Naive thymus-derived CD8-positive, alpha-beta T cell (primary cell): ENCODE measurements at regions not wholly inside any gene's neighbourhood (a gene's known extent, or its start where the extent isn't known, plus 50 kb on each side); places are given as distances from the start of the nearest gene placed in this dataset.

Experiments
- ATAC-seq, 2 donors: fragments of 150-1000 bp; cut with Tn5 transposase in 1 of 2; sonication (Bioruptor Pico), chemical (Tn5 transposase) in 1 of 2; 1 replicate in 1 of 2; 2 replicates in 1 of 2; pipeline ENCODE4 v1.10.0; 2021; ENCODE audit warnings: mild to moderate bottlenecking in 2 of 2, moderate library complexity in 2 of 2
- POLR2A ChIA-PET: fragments of 350-600 bp; sonication (Branson Sonifier 250); formaldehyde crosslinking; loops from one replicate; lab custom pipeline; 2021; ENCODE audit warnings: antibody characterized with exemption; lab: Charles Lee
- DNase-seq, 10 donors: peaks; one replicate each; pipeline versions ENCODE4 v3.0.0 to v3.0.0-alpha.2; 2020 to 2022
- H3K27ac Mint-ChIP-seq, 10 donors: one replicate each; pipeline ENCODE4 v1.8.0; 2020 to 2022; ENCODE audit warnings: mild to moderate bottlenecking in 10 of 10, mixed read lengths in 10 of 10, moderate library complexity in 4 of 10, inconsistent platforms in 1 of 10
- H3K27me3 Mint-ChIP-seq, 5 donors: one replicate each; pipeline ENCODE4 v1.8.0; 2021 to 2022; ENCODE audit warnings: mixed read lengths in 5 of 5
- H3K36me3 Mint-ChIP-seq, 3 donors: one replicate each; pipeline ENCODE4 v1.8.0; 2020 to 2022; ENCODE audit warnings: mixed read lengths in 3 of 3, mild to moderate bottlenecking in 2 of 3, inconsistent platforms in 1 of 3
- H3K4me1 Mint-ChIP-seq, 4 donors: one replicate each; pipeline ENCODE4 v1.8.0; 2021 to 2022; ENCODE audit warnings: mixed read lengths in 4 of 4
- H3K4me3 Mint-ChIP-seq, 10 donors: one replicate each; pipeline ENCODE4 v1.8.0; 2020 to 2022; ENCODE audit warnings: mild to moderate bottlenecking in 10 of 10, mixed read lengths in 10 of 10, moderate library complexity in 6 of 10, inconsistent platforms in 1 of 10
- H3K9me3 Mint-ChIP-seq, 9 donors: one replicate each; pipeline ENCODE4 v1.8.0; 2020 to 2022; ENCODE audit warnings: mixed read lengths in 9 of 9, mild to moderate bottlenecking in 3 of 9, inconsistent platforms in 1 of 9, moderate library complexity in 1 of 9

DNA sequence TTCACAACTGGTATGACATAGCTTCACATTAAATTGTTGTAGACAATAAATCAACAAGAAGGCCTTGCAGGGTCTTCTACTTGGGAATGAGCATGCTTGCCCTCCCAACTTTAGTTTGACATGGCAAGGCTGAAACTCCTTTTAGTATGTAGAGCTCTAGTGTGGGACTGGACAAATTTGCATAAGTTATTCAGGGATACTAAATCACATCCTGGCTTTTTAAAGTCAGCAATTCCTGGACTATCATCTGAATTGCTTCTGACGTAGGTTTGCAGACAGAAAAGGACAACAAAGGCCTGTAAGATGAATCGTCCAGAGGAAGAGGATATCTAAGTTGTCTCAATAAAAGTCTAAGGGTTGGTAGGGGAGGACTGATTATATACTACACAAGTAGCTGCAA is 123.0 kb upstream of the MAGEB16 start:
- no peaks in the 10 kb centered on the region for H3K27me3 Mint-ChIP-seq
- no peak overlapping the region for H3K27ac Mint-ChIP-seq
- H3K9me3 Mint-ChIP-seq = peaks cover 0 to 9% (median 3%) of the 10 kb centered on the region in 9 donors
- DNase-seq (no peak), ATAC-seq (no peak)
- no peaks in the 10 kb centered on the region for H3K36me3 Mint-ChIP-seq
- no peak overlapping the region for H3K4me3 Mint-ChIP-seq
- POLR2A ChIA-PET = no interaction called here
- no peaks in the 10 kb centered on the region for H3K4me1 Mint-ChIP-seq

DNA sequence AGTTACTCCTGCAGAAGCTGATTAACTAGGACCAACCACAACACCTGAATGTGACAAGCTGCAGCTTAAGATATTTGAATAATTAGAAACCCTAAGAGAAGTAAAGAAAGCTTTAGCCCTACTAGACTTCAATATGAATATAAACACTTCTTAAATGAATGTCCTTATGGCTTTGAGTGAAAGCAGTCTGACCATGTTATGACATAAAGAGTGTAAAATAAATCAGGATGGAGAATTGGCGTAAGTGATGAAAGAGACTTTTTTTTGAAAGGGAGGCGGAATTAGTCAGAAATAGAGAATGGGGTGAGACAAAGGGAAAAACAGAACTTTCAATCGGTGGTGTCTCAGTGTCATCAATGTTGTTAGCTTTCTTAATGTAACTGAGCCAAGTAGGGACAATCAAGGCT is 117.2 kb upstream of the MAGEB16 start:
- Mint-ChIP-seq H3K27me3 (peaks cover 0 to 1% (median 0%) of the 10 kb centered on the region in 5 donors), H3K36me3 (no peaks in the 10 kb centered on the region), H3K4me1 (no peaks in the 10 kb centered on the region), H3K4me3 (no peak overlapping the region), H3K9me3 (peaks cover 0 to 3% (median 0%) of the 10 kb centered on the region in 9 donors), H3K27ac (no peak overlapping the region)
- POLR2A ChIA-PET = no interaction called here
- DNase-seq (no peak), ATAC-seq (no peak)

DNA sequence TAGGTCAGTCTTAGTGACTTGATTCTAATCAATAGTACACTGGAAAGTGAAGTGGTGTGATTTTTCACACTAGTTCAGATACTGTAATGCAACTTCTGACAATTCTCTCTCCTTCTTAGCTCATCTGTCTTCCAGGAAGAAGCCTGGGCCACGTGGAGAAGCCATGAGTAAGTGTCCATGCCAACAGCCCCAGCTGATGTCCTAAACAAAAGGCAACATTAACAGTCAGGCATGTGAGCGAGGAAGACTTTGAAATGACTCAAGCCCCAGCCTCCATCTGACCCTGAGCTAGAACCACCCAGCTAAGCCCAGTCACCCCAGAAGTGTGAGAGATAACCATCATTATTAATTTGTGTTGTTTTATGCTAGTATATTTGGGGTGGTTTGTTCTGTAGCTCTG is 115.7 kb upstream of the MAGEB16 start:
- no peak overlapping the region for H3K4me3 Mint-ChIP-seq
- no peaks in the 10 kb centered on the region for H3K36me3 Mint-ChIP-seq
- POLR2A ChIA-PET = no interaction called here
- DNase-seq (no peak), ATAC-seq (no peak)
- no peak overlapping the region for H3K27ac Mint-ChIP-seq
- H3K27me3 Mint-ChIP-seq = peaks cover 0 to 1% (median 0%) of the 10 kb centered on the region in 5 donors
- no peaks in the 10 kb centered on the region for H3K4me1 Mint-ChIP-seq
- H3K9me3 Mint-ChIP-seq = peaks cover 0 to 3% (median 0%) of the 10 kb centered on the region in 9 donors

DNA sequence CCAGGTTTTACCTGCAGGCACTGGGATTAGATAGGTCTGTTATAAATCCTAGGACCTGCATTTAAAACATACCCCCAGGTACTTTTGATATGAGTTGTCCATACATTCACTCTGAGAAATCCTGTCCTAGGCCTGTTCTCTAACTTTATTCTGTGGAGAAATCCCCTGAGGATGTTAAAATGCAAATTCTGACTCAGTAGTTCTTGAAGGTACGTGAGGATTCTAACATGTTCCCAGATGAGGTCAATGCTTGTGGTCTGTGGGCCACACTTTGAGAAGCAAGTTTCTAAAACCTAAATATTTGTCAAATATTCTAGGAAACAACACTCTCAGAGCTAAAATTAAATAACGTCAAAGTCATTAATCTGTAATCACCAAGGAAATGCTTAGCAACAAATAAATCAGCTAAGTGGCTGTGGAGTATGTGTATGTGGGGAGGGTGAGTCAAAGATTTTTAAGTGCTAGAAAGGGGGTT is 101.3 kb upstream of the MAGEB16 start:
- Mint-ChIP-seq H3K36me3 (no peaks in the 10 kb centered on the region), H3K4me3 (no peak overlapping the region), H3K27me3 (no peaks in the 10 kb centered on the region), H3K4me1 (no peaks in the 10 kb centered on the region), H3K27ac (no peak overlapping the region), H3K9me3 (peaks cover 0 to 1% (median 0%) of the 10 kb centered on the region in 9 donors)
- DNase-seq (no peak), ATAC-seq (no peak)
- POLR2A ChIA-PET = no interaction called here

DNA sequence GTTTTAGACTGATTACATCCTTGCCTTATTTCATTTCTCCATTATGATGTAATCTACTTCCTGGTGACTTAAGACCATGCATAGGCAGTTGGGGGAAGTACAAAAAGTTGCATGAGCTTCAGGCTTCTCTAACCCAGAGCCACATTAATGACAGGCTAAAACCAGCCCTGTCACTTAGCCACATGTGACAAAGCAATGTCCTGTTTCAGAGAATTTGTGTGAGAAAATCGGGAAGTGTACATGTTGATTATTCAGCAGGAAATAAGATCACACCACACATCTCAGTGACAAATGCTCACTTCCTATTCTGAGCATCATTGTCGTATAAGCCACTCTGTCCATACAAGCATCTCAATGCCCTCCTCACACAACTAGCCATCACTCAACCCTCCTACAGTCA is 98.5 kb upstream of the MAGEB16 start:
- no peak for DNase-seq
- Mint-ChIP-seq H3K27ac (no peak overlapping the region), H3K9me3 (peaks cover 0 to 1% (median 0%) of the 10 kb centered on the region in 9 donors), H3K4me1 (no peaks in the 10 kb centered on the region), H3K27me3 (no peaks in the 10 kb centered on the region), H3K36me3 (no peaks in the 10 kb centered on the region), H3K4me3 (no peak overlapping the region)
- ATAC-seq = no peak
- POLR2A ChIA-PET = no interaction called here

DNA sequence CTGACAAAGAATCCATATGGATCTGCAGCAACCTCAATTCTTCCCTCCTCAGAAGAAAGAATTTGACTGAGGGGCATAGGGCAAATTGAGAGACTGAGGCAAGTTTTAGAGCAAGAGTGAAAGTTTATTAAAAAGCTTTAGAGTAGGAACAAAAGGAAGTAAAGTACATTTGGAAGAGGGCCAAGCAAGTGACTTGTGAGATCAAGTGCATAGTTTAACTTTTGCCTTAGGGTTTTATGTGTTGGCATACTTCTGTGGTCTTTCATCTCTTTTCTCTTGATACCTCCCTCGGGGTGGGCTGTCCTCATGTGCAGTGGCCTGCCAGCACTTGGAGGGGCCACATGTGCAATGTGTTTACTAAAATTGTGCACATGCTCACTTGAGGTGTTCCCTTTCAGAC is 98.0 kb upstream of the MAGEB16 start:
- Mint-ChIP-seq H3K36me3 (no peaks in the 10 kb centered on the region), H3K9me3 (peaks cover 0 to 1% (median 0%) of the 10 kb centered on the region in 9 donors), H3K27me3 (no peaks in the 10 kb centered on the region), H3K4me3 (no peak overlapping the region), H3K4me1 (no peaks in the 10 kb centered on the region), H3K27ac (no peak overlapping the region)
- DNase-seq = no peak
- POLR2A ChIA-PET = no interaction called here
- no peak for ATAC-seq

DNA sequence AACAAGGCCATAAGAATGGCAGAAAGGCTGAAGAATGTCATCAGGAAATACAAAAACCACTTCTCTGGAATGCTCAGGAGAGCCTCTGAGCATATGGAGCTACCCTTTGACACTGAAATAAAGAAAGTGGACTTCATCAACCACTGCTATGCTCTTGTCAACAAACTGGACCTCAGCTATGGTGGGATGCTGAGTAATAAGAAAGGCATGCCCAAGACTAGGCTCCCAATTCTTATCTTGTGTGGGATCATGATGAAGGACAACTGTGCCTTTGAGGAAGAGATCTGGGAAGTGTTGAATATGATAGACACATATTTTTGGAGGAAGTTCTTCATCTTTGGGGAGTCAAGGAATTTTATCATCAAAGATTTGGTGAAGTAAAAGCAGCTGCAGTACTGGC is 86.9 kb upstream of the MAGEB16 start:
- Mint-ChIP-seq H3K27me3 (no peaks in the 10 kb centered on the region), H3K27ac (no peak overlapping the region), H3K36me3 (peaks cover 0 to 6% (median 0%) of the 10 kb centered on the region in 3 donors), H3K4me3 (no peak overlapping the region), H3K4me1 (no peaks in the 10 kb centered on the region), H3K9me3 (peaks cover 0 to 7% (median 0%) of the 10 kb centered on the region in 9 donors)
- ATAC-seq (no peak), DNase-seq (no peak)
- POLR2A ChIA-PET = no interaction called here

DNA sequence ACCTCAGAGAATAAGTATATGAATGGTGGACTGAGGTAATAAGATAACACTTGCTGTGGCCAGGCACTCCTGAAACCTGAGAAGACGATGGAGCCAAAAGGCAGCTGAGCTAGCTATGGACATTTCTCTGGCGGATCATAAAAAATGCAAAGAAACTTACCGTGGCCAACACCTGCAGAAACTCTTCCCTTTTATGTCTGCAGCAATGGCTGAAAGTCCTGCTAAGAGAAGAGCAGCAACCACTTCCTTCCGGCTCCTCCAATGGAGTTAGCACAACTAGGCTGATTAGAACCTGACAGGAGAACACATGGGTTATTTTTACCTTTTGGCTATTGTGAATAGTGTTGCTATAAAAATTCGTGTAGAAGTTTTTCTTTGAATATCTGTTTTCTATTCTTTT is 76.0 kb upstream of the MAGEB16 start:
- POLR2A ChIA-PET = no interaction called here
- peaks cover 0 to 10% (median 0%) of the 10 kb centered on the region in 9 donors for H3K9me3 Mint-ChIP-seq
- no peak for DNase-seq
- H3K4me1 Mint-ChIP-seq = no peaks in the 10 kb centered on the region
- no peaks in the 10 kb centered on the region for H3K27me3 Mint-ChIP-seq
- H3K27ac Mint-ChIP-seq = no peak overlapping the region
- peaks cover 0 to 4% (median 0%) of the 10 kb centered on the region in 3 donors for H3K36me3 Mint-ChIP-seq
- no peak for ATAC-seq
- H3K4me3 Mint-ChIP-seq = no peak overlapping the region

DNA sequence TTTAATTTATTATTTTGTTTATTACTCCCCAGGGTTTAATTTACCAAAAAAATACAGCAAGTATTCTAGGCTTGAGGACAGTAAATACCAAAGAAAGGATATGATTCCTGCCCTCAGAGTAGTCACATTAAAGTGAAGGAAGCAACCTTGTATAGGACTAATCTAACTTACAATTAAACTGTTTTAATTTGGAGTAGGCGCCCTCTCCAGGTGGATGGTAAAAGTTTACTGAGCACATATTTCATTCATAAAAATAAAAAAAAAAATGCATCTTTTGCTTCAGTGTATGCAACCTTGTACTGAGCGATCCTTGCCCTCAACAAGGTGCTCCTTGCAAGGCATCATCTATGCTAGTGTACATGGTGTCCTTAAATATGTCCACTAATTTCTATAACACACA is 72.0 kb upstream of the MAGEB16 start:
- Mint-ChIP-seq H3K27me3 (no peaks in the 10 kb centered on the region), H3K4me3 (no peak overlapping the region), H3K4me1 (no peaks in the 10 kb centered on the region), H3K9me3 (peaks cover 0 to 16% (median 2%) of the 10 kb centered on the region in 9 donors), H3K36me3 (peaks cover 0 to 4% (median 0%) of the 10 kb centered on the region in 3 donors), H3K27ac (no peak overlapping the region)
- ATAC-seq (no peak), DNase-seq (no peak)
- POLR2A ChIA-PET = no interaction called here

DNA sequence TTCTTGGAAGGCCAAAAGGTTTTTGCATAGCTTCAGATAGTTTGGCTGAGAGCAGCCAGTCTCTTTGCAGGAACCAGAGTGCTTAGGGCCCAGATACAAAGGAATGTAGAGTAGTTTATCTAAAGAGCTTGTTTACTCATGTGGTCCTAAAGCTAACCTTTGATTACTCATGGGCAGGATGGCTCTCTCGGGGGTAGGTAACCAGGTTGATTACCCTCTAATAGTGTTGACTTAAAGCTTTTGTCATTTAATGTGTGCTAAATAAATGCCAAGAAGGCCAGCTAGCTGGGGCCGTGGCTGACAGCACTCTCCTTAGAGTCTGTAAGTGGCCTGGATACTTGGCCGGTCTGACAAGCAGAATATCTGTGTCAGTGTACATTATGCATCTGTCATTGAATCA is 69.7 kb upstream of the MAGEB16 start:
- no peak overlapping the region for H3K27ac Mint-ChIP-seq
- POLR2A ChIA-PET = no interaction called here
- DNase-seq (no peak), ATAC-seq (no peak)
- H3K4me3 Mint-ChIP-seq = no peak overlapping the region
- H3K9me3 Mint-ChIP-seq = peaks cover 0 to 22% (median 4%) of the 10 kb centered on the region in 9 donors
- peaks cover 0 to 4% (median 0%) of the 10 kb centered on the region in 3 donors for H3K36me3 Mint-ChIP-seq
- H3K27me3 Mint-ChIP-seq = no peaks in the 10 kb centered on the region
- no peaks in the 10 kb centered on the region for H3K4me1 Mint-ChIP-seq

DNA sequence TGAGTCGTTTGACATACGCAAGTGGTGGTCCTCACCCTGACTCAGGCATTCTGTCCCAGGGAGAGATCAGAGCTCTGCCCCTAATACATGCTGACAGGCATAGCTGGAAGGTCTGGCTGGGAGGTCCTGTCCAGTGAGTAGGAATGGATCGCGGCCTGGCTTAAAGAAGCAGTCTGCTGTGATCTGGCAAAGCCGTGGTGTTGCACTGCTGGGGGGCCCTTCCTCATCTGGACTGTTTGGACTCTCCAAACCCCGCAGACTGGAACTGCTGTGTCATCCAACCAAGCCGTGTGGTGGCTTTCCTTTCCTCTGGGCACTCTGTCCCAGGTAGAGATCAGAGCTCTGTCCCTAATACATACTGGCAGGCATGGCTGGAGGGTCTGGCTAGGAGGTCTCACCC is 64.3 kb upstream of the MAGEB16 start:
- peaks cover 0 to 12% (median 2%) of the 10 kb centered on the region in 9 donors for H3K9me3 Mint-ChIP-seq
- no peak for DNase-seq
- H3K27me3 Mint-ChIP-seq = no peaks in the 10 kb centered on the region
- ATAC-seq = no peak
- H3K27ac Mint-ChIP-seq = no peak overlapping the region
- POLR2A ChIA-PET = no interaction called here
- no peak overlapping the region for H3K4me3 Mint-ChIP-seq
- no peaks in the 10 kb centered on the region for H3K4me1 Mint-ChIP-seq
- no peaks in the 10 kb centered on the region for H3K36me3 Mint-ChIP-seq

DNA sequence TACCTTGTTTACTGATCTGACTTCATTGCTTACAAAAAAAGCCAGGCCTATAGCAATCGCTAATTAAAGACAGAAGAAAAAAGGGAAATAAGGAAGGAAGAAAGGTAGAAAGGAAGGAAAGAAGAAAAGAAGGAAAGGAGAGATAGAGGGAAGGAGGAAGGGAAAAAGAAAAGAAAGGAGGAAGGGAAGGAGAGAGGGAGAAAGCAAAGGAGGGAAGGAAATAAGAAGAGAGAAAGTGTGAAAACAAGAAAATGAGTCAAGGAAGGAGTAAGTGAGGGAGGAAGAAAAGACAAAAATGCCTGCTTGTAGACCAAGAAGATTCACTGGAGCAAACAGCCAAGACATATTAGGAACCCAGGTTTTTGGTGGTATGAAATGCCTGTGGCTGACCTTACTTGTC is 57.0 kb upstream of the MAGEB16 start:
- Mint-ChIP-seq H3K27ac (no peak overlapping the region), H3K36me3 (no peaks in the 10 kb centered on the region), H3K27me3 (no peaks in the 10 kb centered on the region), H3K4me3 (no peak overlapping the region), H3K4me1 (no peaks in the 10 kb centered on the region), H3K9me3 (peaks cover 0 to 4% (median 0%) of the 10 kb centered on the region in 9 donors)
- POLR2A ChIA-PET = no interaction called here
- ATAC-seq = no peak
- DNase-seq = no peak

DNA sequence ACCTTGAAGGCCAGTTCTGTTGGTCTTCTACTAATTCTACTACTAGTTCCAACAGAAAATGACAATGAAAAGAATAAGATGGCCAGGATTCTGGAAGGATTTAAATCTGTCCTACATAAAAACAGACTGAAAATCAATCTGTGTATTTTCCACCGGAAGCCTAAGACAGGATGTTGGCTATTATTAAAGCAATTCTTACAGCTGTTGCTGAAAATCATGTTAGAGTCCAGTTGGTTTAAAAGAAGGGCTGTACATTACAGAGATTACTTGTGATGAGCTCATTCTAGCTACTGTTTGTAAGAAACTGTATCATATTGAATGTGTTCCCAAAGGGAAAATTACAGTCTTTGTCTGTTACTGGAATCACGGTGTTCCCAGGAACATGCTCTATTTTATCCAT is 54.8 kb upstream of the MAGEB16 start:
- DNase-seq (no peak), ATAC-seq (no peak)
- no peaks in the 10 kb centered on the region for H3K36me3 Mint-ChIP-seq
- POLR2A ChIA-PET = no interaction called here
- no peaks in the 10 kb centered on the region for H3K27me3 Mint-ChIP-seq
- peaks cover 0 to 4% (median 0%) of the 10 kb centered on the region in 9 donors for H3K9me3 Mint-ChIP-seq
- H3K4me3 Mint-ChIP-seq = no peak overlapping the region
- H3K4me1 Mint-ChIP-seq = no peaks in the 10 kb centered on the region
- no peak overlapping the region for H3K27ac Mint-ChIP-seq
